ENCODE measurements at regions not wholly inside any gene's neighbourhood (a gene's known extent, or its start where the extent isn't known, plus 50 kb on each side); places are given as distances from the start of the nearest gene placed in this dataset.

DNA sequence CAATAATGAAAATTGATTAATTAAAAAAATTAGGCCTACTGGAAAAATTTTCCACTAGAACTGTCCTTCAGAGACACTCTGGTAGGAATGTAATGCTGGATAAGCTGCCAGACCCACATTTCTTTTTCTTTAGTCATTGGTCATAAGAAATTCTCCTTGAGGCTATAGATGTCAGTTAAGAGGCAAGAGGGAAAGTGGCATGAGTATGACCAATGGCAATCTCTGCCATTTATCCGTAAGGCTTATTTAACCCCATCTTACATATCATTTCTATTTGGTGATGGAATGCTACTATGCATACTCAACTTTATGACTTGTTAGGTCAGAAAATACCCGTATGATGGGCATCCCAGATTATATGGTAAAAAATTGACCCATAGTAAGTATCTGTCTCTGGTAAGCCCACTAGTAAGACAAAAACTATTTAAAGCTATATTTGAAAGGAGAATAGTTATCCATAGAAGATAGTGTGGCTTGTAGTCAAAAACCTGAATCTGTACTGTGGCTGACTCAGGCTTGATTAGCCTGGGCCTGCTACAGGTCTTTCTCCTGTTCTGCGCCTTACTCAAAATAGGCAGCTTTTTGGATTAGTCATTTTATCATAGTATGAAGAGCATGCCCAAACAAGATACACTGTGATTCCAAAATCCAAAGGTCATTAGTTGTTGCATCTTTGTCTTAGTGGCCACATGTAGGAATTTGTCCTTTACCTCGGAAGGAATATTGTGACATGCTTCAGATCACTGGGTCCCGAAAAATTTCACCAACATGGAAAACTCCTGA lies 314.7 kb downstream of the PYDC2 start:
- WGBS: 97% methylated on average over 5 of the region's 5 CpGs
- Histone ChIP-seq H3K27ac (ENCODE audit: low read depth in 1 of 2, low read length in 1 of 2) (no peak overlapping the region), H3K4me3 (ENCODE audit: low read length in 2 of 2) (no peak overlapping the region), H3K27me3 (ENCODE audit: control insufficient read depth in 2 of 2, insufficient read depth in 1 of 2, low read length in 1 of 2) (no peaks in the 10 kb centered on the region), H3K9me3 (ENCODE audit: control insufficient read depth in 2 of 2, insufficient read depth in 1 of 2, low read length in 1 of 2) (peaks cover 0 to 6% of the 10 kb centered on the region in 2 donors), H3K36me3 (ENCODE audit: control insufficient read depth in 2 of 2, insufficient read depth in 2 of 2, low read length in 1 of 2) (no peaks in the 10 kb centered on the region), H3K4me1 (ENCODE audit: control insufficient read depth in 2 of 2, insufficient read depth in 2 of 2, low read length in 2 of 2) (no peaks in the 10 kb centered on the region)
- DNase-seq (ENCODE audit: low read depth in 6 of 9, low spot score in 9 of 9): no peak

DNA sequence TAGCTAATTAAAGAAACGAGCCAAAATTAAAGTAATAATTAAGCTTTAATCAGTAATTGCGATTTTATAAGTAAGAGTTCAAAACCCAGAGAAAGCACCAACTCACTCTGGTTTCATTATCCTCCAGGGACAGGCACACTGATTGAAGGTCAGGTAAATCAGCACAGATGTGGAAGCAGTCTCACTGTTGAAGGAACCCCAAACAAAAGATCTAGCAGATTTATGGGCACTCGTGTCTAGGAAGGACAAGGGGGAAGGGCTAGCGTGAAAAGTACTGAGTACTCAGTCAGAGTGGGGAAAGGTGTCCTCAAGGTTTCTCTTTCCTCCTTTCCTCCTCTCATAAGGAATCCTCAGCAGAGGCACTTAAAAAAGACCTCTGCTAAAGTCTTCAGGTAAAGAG lies 320.1 kb downstream of the PYDC2 start:
- WGBS: 65% methylated on average over 4 of the region's 4 CpGs
- Histone ChIP-seq H3K36me3 (ENCODE audit: control insufficient read depth in 2 of 2, insufficient read depth in 2 of 2, low read length in 1 of 2) (no peaks in the 10 kb centered on the region), H3K9me3 (ENCODE audit: control insufficient read depth in 2 of 2, insufficient read depth in 1 of 2, low read length in 1 of 2) (peaks cover 0 to 7% of the 10 kb centered on the region in 2 donors), H3K4me3 (ENCODE audit: low read length in 2 of 2) (no peak overlapping the region), H3K4me1 (ENCODE audit: control insufficient read depth in 2 of 2, insufficient read depth in 2 of 2, low read length in 2 of 2) (no peaks in the 10 kb centered on the region), H3K27ac (ENCODE audit: low read depth in 1 of 2, low read length in 1 of 2) (no peak overlapping the region), H3K27me3 (ENCODE audit: control insufficient read depth in 2 of 2, insufficient read depth in 1 of 2, low read length in 1 of 2) (no peaks in the 10 kb centered on the region)
- no peak for DNase-seq (ENCODE audit: low read depth in 6 of 9, low spot score in 9 of 9)

DNA sequence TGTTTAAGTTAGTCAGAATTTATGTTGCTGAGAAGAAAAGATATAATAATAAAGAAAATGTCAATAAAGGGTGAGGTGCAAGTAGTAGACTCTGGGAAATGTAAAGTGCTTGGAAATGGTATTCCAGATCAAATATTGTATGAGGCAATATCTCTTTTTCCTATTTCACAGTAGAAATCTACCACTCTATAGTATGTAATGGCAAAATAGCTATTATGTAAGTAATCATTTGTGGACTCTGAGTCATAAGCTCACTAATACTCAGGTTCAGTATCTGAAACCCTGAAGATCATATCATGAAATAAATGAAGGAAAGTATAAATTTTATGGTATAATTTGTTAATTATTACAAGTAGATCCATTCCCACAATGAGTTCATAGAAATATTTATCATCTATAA lies 322.1 kb downstream of the PYDC2 start:
- H3K27ac ChIP-seq (ENCODE audit: low read depth in 1 of 2, low read length in 1 of 2): no peak overlapping the region
- no peaks in the 10 kb centered on the region for H3K4me1 ChIP-seq (ENCODE audit: control insufficient read depth in 2 of 2, insufficient read depth in 2 of 2, low read length in 2 of 2)
- peaks cover 0 to 4% of the 10 kb centered on the region in 2 donors for H3K9me3 ChIP-seq (ENCODE audit: control insufficient read depth in 2 of 2, insufficient read depth in 1 of 2, low read length in 1 of 2)
- DNase-seq (ENCODE audit: low read depth in 6 of 9, low spot score in 9 of 9): no peak
- no peaks in the 10 kb centered on the region for H3K36me3 ChIP-seq (ENCODE audit: control insufficient read depth in 2 of 2, insufficient read depth in 2 of 2, low read length in 1 of 2)
- H3K4me3 ChIP-seq (ENCODE audit: low read length in 2 of 2): no peak overlapping the region
- H3K27me3 ChIP-seq (ENCODE audit: control insufficient read depth in 2 of 2, insufficient read depth in 1 of 2, low read length in 1 of 2): no peaks in the 10 kb centered on the region

DNA sequence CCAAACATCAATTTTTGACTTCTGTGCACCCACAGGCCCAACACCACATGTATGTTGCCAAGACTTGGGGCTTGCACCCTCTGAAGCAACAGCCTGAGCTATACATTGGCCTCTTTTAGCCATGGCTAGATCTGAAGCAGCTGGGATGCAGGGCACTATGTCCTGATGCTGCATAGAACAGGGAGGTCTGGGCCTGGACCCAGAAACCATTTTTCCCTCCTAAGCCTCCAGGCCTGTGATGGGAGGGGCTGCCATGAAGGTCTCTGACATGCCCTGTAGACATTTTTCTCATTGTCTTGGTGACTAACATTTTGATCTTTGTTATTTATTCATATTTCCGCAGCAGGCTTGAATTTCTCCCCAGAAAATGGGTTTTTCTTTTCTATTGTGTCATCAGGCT lies 330.0 kb downstream of the PYDC2 start:
- H3K4me1 ChIP-seq (ENCODE audit: control insufficient read depth in 2 of 2, insufficient read depth in 2 of 2, low read length in 2 of 2): no peaks in the 10 kb centered on the region
- no peak overlapping the region for H3K4me3 ChIP-seq (ENCODE audit: low read length in 2 of 2)
- H3K27me3 ChIP-seq (ENCODE audit: control insufficient read depth in 2 of 2, insufficient read depth in 1 of 2, low read length in 1 of 2): no peaks in the 10 kb centered on the region
- no peaks in the 10 kb centered on the region for H3K36me3 ChIP-seq (ENCODE audit: control insufficient read depth in 2 of 2, insufficient read depth in 2 of 2, low read length in 1 of 2)
- WGBS: 88% methylated on average over 1 of the region's 1 CpG
- H3K9me3 ChIP-seq (ENCODE audit: control insufficient read depth in 2 of 2, insufficient read depth in 1 of 2, low read length in 1 of 2): peaks cover 0 to 7% of the 10 kb centered on the region in 2 donors
- H3K27ac ChIP-seq (ENCODE audit: low read depth in 1 of 2, low read length in 1 of 2): no peak overlapping the region
- DNase-seq (ENCODE audit: low read depth in 6 of 9, low spot score in 9 of 9): no peak

DNA sequence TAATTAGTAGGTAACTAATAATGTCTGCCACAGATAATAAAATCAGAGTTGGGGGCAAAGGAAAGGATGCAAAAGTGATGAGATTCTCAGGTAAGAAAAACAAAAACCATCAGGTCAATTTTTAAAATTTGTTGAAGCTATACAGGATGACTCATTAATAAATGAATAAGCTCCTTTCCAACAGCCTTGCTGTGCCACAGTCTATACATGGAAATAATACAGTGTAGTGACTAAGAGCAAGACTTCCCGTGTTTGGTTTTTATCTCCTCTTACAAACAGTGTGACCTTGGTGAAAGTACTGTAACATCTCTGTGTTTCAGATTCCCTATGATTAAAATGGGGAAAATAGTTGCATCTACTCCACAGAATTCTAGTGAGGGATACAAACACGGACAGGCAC lies 331.6 kb downstream of the PYDC2 start:
- Histone ChIP-seq H3K4me3 (ENCODE audit: low read length in 2 of 2) (no peak overlapping the region), H3K36me3 (ENCODE audit: control insufficient read depth in 2 of 2, insufficient read depth in 2 of 2, low read length in 1 of 2) (no peaks in the 10 kb centered on the region), H3K27me3 (ENCODE audit: control insufficient read depth in 2 of 2, insufficient read depth in 1 of 2, low read length in 1 of 2) (no peaks in the 10 kb centered on the region), H3K9me3 (ENCODE audit: control insufficient read depth in 2 of 2, insufficient read depth in 1 of 2, low read length in 1 of 2) (peaks cover 0 to 7% of the 10 kb centered on the region in 2 donors), H3K27ac (ENCODE audit: low read depth in 1 of 2, low read length in 1 of 2) (no peak overlapping the region), H3K4me1 (ENCODE audit: control insufficient read depth in 2 of 2, insufficient read depth in 2 of 2, low read length in 2 of 2) (no peaks in the 10 kb centered on the region)
- no peak for DNase-seq (ENCODE audit: low read depth in 6 of 9, low spot score in 9 of 9)
- WGBS: 82% methylated on average over 2 of the region's 2 CpGs

DNA sequence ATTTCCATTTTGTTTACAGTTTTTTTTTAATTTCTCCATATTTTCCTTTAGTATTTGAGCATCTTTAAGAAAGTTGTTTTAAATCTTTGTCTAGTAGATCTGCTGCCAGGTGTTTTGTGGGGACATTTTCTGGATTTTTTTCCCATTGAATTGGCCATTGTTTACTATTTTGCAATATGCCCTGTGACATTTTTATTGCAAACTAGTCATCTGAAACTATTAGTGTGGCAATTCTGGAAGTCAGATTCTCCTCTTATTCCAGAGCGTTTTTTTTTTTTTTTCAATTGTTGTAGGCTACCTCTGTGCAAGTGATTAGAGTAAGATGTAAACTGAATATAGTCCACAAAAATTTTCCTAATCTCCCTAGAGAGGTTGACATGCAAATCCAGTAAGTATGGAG lies 334.2 kb downstream of the PYDC2 start:
- H3K4me1 ChIP-seq (ENCODE audit: control insufficient read depth in 2 of 2, insufficient read depth in 2 of 2, low read length in 2 of 2): no peaks in the 10 kb centered on the region
- no peaks in the 10 kb centered on the region for H3K36me3 ChIP-seq (ENCODE audit: control insufficient read depth in 2 of 2, insufficient read depth in 2 of 2, low read length in 1 of 2)
- peaks cover 0 to 7% of the 10 kb centered on the region in 2 donors for H3K9me3 ChIP-seq (ENCODE audit: control insufficient read depth in 2 of 2, insufficient read depth in 1 of 2, low read length in 1 of 2)
- H3K27ac ChIP-seq (ENCODE audit: low read depth in 1 of 2, low read length in 1 of 2): no peak overlapping the region
- DNase-seq (ENCODE audit: low read depth in 6 of 9, low spot score in 9 of 9): no peak
- H3K27me3 ChIP-seq (ENCODE audit: control insufficient read depth in 2 of 2, insufficient read depth in 1 of 2, low read length in 1 of 2): no peaks in the 10 kb centered on the region
- no peak overlapping the region for H3K4me3 ChIP-seq (ENCODE audit: low read length in 2 of 2)
- 93% methylated on average over 1 of the region's 1 CpG for WGBS

DNA sequence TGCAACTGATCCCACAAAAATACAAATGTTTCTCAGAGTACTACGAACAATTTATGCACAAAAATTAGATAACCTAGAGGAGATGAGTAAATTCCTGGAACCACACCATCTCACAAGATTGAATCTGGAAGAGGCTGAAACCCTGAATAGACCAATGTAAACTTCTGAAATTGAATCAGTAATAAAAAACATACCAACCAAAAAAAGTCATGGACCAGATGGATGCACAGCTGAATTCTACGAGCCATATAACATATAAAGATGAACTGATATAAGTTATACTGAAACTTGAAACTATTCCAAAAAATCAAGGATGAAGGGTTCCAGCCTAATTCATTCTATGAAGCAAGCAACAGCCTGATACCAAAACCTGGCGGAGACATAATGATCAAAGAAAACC lies 336.3 kb downstream of the PYDC2 start:
- Histone ChIP-seq H3K36me3 (ENCODE audit: control insufficient read depth in 2 of 2, insufficient read depth in 2 of 2, low read length in 1 of 2) (no peaks in the 10 kb centered on the region), H3K4me3 (ENCODE audit: low read length in 2 of 2) (no peak overlapping the region), H3K9me3 (ENCODE audit: control insufficient read depth in 2 of 2, insufficient read depth in 1 of 2, low read length in 1 of 2) (peaks cover 3 to 9% of the 10 kb centered on the region in 2 donors), H3K4me1 (ENCODE audit: control insufficient read depth in 2 of 2, insufficient read depth in 2 of 2, low read length in 2 of 2) (no peaks in the 10 kb centered on the region), H3K27ac (ENCODE audit: low read depth in 1 of 2, low read length in 1 of 2) (no peak overlapping the region), H3K27me3 (ENCODE audit: control insufficient read depth in 2 of 2, insufficient read depth in 1 of 2, low read length in 1 of 2) (no peaks in the 10 kb centered on the region)
- WGBS: 96% methylated on average over 3 of the region's 3 CpGs
- DNase-seq (ENCODE audit: low read depth in 6 of 9, low spot score in 9 of 9): no peak

DNA sequence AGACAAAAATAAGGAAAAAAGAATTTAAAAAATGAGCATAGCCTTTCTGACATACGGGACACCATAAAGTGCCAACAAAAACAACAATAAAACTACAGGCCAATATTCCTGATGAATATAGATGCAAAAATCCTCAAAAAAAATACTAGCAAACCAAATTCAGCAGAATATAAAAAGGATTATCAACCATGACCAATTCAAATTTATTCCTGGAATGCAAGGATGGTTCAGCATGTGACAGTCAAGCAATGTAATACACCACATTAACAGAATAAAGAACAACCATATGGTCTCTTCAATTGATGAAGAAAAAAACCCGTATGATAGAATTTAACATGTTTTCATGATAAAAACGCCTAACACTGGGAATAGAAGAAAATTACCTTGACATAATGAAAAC lies 341.7 kb downstream of the PYDC2 start:
- no peak overlapping the region for H3K4me3 ChIP-seq (ENCODE audit: low read length in 2 of 2)
- H3K9me3 ChIP-seq (ENCODE audit: control insufficient read depth in 2 of 2, insufficient read depth in 1 of 2, low read length in 1 of 2): peaks cover 3 to 29% of the 10 kb centered on the region in 2 donors
- no peak for DNase-seq (ENCODE audit: low read depth in 6 of 9, low spot score in 9 of 9)
- H3K27me3 ChIP-seq (ENCODE audit: control insufficient read depth in 2 of 2, insufficient read depth in 1 of 2, low read length in 1 of 2): no peaks in the 10 kb centered on the region
- H3K27ac ChIP-seq (ENCODE audit: low read depth in 1 of 2, low read length in 1 of 2): no peak overlapping the region
- WGBS: 74% methylated on average over 3 of the region's 3 CpGs
- H3K4me1 ChIP-seq (ENCODE audit: control insufficient read depth in 2 of 2, insufficient read depth in 2 of 2, low read length in 2 of 2): no peaks in the 10 kb centered on the region
- no peaks in the 10 kb centered on the region for H3K36me3 ChIP-seq (ENCODE audit: control insufficient read depth in 2 of 2, insufficient read depth in 2 of 2, low read length in 1 of 2)

DNA sequence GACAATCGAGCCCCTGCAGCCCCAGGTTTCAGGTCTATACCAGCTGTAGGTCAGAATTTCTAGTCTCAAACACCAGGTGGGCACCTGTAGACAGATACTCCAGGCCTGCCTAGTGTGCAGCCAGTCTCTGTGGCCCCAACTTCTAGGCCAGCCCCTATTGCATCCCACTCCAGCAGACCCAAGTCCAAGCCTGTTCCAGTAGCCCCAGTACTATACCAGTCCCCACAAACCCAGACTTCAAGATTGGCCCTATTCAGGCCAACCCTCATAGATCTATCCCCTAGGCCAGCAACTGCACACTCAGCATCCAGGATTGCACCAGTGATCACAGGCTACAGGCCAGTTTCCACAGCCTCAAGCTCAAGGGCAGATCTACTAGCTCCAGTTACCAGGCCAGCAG lies 344.0 kb downstream of the PYDC2 start:
- no peaks in the 10 kb centered on the region for H3K36me3 ChIP-seq (ENCODE audit: control insufficient read depth in 2 of 2, insufficient read depth in 2 of 2, low read length in 1 of 2)
- DNase-seq (ENCODE audit: low read depth in 6 of 9, low spot score in 9 of 9): no peak
- peaks cover 3 to 33% of the 10 kb centered on the region in 2 donors for H3K9me3 ChIP-seq (ENCODE audit: control insufficient read depth in 2 of 2, insufficient read depth in 1 of 2, low read length in 1 of 2)
- no peak overlapping the region for H3K27ac ChIP-seq (ENCODE audit: low read depth in 1 of 2, low read length in 1 of 2)
- H3K27me3 ChIP-seq (ENCODE audit: control insufficient read depth in 2 of 2, insufficient read depth in 1 of 2, low read length in 1 of 2): no peaks in the 10 kb centered on the region
- 72% methylated on average over 1 of the region's 1 CpG for WGBS
- no peaks in the 10 kb centered on the region for H3K4me1 ChIP-seq (ENCODE audit: control insufficient read depth in 2 of 2, insufficient read depth in 2 of 2, low read length in 2 of 2)
- no peak overlapping the region for H3K4me3 ChIP-seq (ENCODE audit: low read length in 2 of 2)

Data from thymus (tissue), 11 donors.